GM23248 (cell line): ENCODE measurements at regions not wholly inside any gene's neighbourhood (a gene's known extent, or its start where the extent isn't known, plus 50 kb on each side); places are given as distances from the start of the nearest gene placed in this dataset.

Source experiments
- EZH2 ChIP-seq: fragments of 200-600 bp; sonication (generic); IDR thresholded peaks from 2 replicates; pipeline ENCODE4 v1.6.1; 2018; ENCODE audit warnings: antibody characterized with exemption, mild to moderate bottlenecking; ENCODE audit not compliant: insufficient read depth, poor library complexity, severe bottlenecking
- EZH2phosphoT487 ChIP-seq: fragments of 200-600 bp; sonication (generic); IDR thresholded peaks from 2 replicates; pipeline ENCODE4 v1.6.1; 2018; ENCODE audit warnings: antibody characterized with exemption, moderate library complexity, mild to moderate bottlenecking, low read depth; ENCODE audit not compliant: insufficient read depth

DNA sequence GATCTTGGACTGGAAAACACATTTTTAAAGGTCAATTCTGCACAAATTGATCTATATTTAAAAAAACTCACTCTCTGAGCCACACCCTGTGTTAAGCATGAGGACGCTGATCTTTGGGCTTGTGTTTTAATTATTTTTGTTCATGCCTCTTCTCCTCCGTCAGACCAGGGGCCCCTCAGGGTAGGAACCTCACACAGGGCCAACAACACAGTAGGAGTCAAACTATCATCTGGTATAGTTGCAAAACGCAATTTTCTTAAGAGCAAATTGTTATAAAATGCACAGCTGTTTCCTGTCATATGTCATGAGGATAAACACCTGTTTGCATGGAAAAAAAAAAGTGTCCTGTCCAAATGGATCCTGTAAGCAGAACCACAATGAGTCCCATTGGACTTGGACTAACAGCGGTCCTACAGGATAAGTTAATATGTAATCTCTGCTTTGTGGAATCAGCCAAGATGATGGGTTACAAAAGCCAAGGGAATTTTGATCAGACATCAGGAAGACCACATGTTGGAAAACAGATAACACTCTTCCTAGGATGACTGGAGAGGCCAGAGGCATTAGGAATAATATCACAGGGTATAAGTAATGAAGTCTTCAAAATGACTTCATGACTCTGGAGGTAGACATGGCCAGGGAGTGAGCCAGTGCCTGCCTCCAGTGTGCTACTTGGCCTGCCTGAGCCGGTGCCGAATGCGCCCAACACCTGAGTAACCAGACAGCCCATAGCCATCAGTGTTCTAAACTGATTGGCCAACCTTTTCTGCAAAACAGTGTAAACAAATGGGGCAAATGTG, 184.9 kb upstream of the ADCY1 start:
- TF ChIP-seq EZH2phosphoT487 (no peak), EZH2 (no peak)
